Fibroblast of skin of abdomen (primary cell): ENCODE measurements at regions not wholly inside any gene's neighbourhood (a gene's known extent, or its start where the extent isn't known, plus 50 kb on each side); places are given as distances from the start of the nearest gene placed in this dataset.

Experiments used
- DNase-seq: peaks from one replicate; pipeline ENCODE4 v3.0.0-alpha.2; 2013

- DNase-seq: peak; percentile 13
Measured at GRCh38 chr10:36096576-36096975, 454.5 kb upstream of the FZD8 start.

GRCh38 chr10:36094096-36094495, 452.0 kb upstream of the FZD8 start:
- no peak for DNase-seq

- no peak for DNase-seq
Measured at GRCh38 chr10:36092116-36092515, 450.0 kb upstream of the FZD8 start.

GRCh38 chr10:36091007-36091406, 448.9 kb upstream of the FZD8 start:
- no peak for DNase-seq

GRCh38 chr10:36089790-36090440, 447.8 kb upstream of the FZD8 start:
- DNase-seq: no peak

- DNase-seq: no peak
Measured at GRCh38 chr10:36087006-36088005, 445.2 kb upstream of the FZD8 start.

GRCh38 chr10:36075196-36075595, 433.1 kb upstream of the FZD8 start:
- DNase-seq: no peak

GRCh38 chr10:36073796-36074345, 431.8 kb upstream of the FZD8 start:
- no peak for DNase-seq

GRCh38 chr10:36068542-36068941, 426.4 kb upstream of the FZD8 start:
- DNase-seq: no peak

GRCh38 chr10:36067748-36068147, 425.7 kb upstream of the FZD8 start:
- DNase-seq: no peak

GRCh38 chr10:36066850-36067249, 424.8 kb upstream of the FZD8 start:
- DNase-seq: no peak

GRCh38 chr10:36066102-36066501, 424.0 kb upstream of the FZD8 start:
- no peak for DNase-seq

- no peak for DNase-seq
Measured at GRCh38 chr10:36063396-36063795, 421.3 kb upstream of the FZD8 start.

- no peak for DNase-seq
Measured at GRCh38 chr10:36057731-36058130, 415.6 kb upstream of the FZD8 start.

- DNase-seq: no peak
Measured at GRCh38 chr10:36057180-36057579, 415.1 kb upstream of the FZD8 start.

GRCh38 chr10:36053775-36054174, 411.7 kb upstream of the FZD8 start:
- DNase-seq: no peak

GRCh38 chr10:36053271-36053670, 411.2 kb upstream of the FZD8 start:
- DNase-seq: no peak

GRCh38 chr10:36051500-36051991, 409.4 kb upstream of the FZD8 start:
- DNase-seq: no peak

- DNase-seq: no peak
Measured at GRCh38 chr10:36050763-36051499, 408.8 kb upstream of the FZD8 start.

GRCh38 chr10:36048780-36049179, 406.7 kb upstream of the FZD8 start:
- no peak for DNase-seq

GRCh38 chr10:36048236-36048635, 406.1 kb upstream of the FZD8 start:
- no peak for DNase-seq

- no peak for DNase-seq
Measured at GRCh38 chr10:36042135-36042534, 400.0 kb upstream of the FZD8 start.
